Ovary (tissue), 7 donors: ENCODE measurements at regions not wholly inside any gene's neighbourhood (a gene's known extent, or its start where the extent isn't known, plus 50 kb on each side); places are given as distances from the start of the nearest gene placed in this dataset.

ENCODE experiments used
- DNase-seq, 5 donors: peaks; one replicate each; pipeline ENCODE4 v3.0.0-alpha.2; 2019 to 2020
- H3K27ac ChIP-seq, 2 donors: fragments of 200-600 bp; one replicate each; pipeline versions ENCODE4 v1.5.1 to v1.8.0; 2019 to 2022
- H3K27me3 ChIP-seq: fragments of 200-600 bp; one replicate; pipeline ENCODE4 v1.8.0; 2022
- H3K36me3 ChIP-seq: fragments of 200-600 bp; sonication (generic); one replicate; pipeline ENCODE4 v1.5.1; 2019
- H3K4me1 ChIP-seq: one replicate; pipeline ENCODE4 v1.8.1; 2013; ENCODE audit warnings: mild to moderate bottlenecking, moderate library complexity; ENCODE audit not compliant: insufficient read depth
- H3K4me3 ChIP-seq: fragments of 200-600 bp; sonication (generic); one replicate; pipeline ENCODE4 v1.5.1; 2017
- H3K9me3 ChIP-seq, 2 donors: fragments of 200-600 bp in 1 of 2; sonication (generic) in 1 of 2; one replicate each; pipeline versions ENCODE4 v1.5.1 to v1.8.1; 2013 to 2019; ENCODE audit warnings: mild to moderate bottlenecking in 1 of 2, moderate library complexity in 1 of 2
- EP300 ChIP-seq: sonication (generic); formaldehyde crosslinking; IDR thresholded peaks from one replicate; pipeline ENCODE4 v1.6.1; 2017; ENCODE audit warnings: antibody characterized with exemption
- POLR2A ChIP-seq: fragments of 450-650 bp; IDR thresholded peaks from one replicate; pipeline ENCODE4 v1.6.1; 2017; ENCODE audit warnings: antibody characterized with exemption, mild to moderate bottlenecking, moderate library complexity
- WGBS, 3 donors: extraction: QIAGEN DNeasy Blood & Tissue Kit in 1 of 3; methylation state at CpG; one replicate each; pipeline versions ENCODE4 v1.1.5 to v1.1.7; 2013 to 2017; 5-methylcytosine and 5-hydroxymethylcytosine counted together
- intact Hi-C, 4 donors: fragments of 100-400 bp; cut with DNase I; formaldehyde crosslinking; loops; one replicate each; pipeline versions ENCODE4 v1.11.0 to v1.15.1; 2022 to 2023
- TF ChIP-seq, protein P1 (sequence below), 3 donors: fragments of 450-650 bp in 2 of 3; fragments of 200-600 bp in 1 of 3; IDR thresholded peaks; one replicate each; pipeline versions ENCODE4 v1.5.1 to v1.8.0; 2016 to 2022; ENCODE audit warnings: antibody characterized with exemption in 3 of 3, mild to moderate bottlenecking in 1 of 3
- donor health status: DM: no; HTN: no; CAD: no; lungs with moderate emphysema.
- donor health status: DM: no; HTN: no; CAD: no.
- donor health status: Bipolar disorder and iron deficiency.
- donor health status: DM: no; HTN: no; CAD: no.
- donor health status: DM: yes; HTN: yes; CAD: no.

DNA sequence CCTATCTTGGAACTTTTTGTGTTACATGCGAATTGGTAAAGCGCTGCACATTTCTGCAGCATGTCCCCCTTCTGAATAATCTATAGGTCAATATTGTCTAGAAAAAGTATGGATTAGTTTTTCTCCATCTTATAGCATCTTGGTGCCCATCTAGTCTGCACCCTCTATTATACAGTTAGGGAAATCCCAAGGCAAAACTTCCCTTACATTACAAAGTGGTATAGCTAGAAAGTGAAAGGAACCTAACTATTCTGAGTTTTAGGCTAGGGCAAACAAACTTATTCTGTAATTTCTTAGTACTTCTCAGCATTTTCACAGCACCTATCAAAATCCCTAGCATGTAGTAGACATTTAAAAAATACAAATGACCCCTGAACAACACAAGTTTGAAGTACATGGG lies 133.5 kb upstream of the CCDC28A start:
- TF ChIP-seq POLR2A (no peak), EP300 (no peak)
- TF ChIP-seq, protein P1, sequence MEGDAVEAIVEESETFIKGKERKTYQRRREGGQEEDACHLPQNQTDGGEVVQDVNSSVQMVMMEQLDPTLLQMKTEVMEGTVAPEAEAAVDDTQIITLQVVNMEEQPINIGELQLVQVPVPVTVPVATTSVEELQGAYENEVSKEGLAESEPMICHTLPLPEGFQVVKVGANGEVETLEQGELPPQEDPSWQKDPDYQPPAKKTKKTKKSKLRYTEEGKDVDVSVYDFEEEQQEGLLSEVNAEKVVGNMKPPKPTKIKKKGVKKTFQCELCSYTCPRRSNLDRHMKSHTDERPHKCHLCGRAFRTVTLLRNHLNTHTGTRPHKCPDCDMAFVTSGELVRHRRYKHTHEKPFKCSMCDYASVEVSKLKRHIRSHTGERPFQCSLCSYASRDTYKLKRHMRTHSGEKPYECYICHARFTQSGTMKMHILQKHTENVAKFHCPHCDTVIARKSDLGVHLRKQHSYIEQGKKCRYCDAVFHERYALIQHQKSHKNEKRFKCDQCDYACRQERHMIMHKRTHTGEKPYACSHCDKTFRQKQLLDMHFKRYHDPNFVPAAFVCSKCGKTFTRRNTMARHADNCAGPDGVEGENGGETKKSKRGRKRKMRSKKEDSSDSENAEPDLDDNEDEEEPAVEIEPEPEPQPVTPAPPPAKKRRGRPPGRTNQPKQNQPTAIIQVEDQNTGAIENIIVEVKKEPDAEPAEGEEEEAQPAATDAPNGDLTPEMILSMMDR (IDR thresholded peaks at IDR 0.05): no peak
- Histone ChIP-seq H3K27me3 (no peaks in the 10 kb centered on the region), H3K4me1 (no peaks in the 10 kb centered on the region), H3K4me3 (no peak overlapping the region), H3K9me3 (no peaks in the 10 kb centered on the region), H3K27ac (no peak overlapping the region), H3K36me3 (no peaks in the 10 kb centered on the region)
- 96 to 98% (median 97%) methylated on average over 2 of the region's 2 CpGs for WGBS, 3 donors
- intact Hi-C loops: no loop called here
- no peak for DNase-seq

DNA sequence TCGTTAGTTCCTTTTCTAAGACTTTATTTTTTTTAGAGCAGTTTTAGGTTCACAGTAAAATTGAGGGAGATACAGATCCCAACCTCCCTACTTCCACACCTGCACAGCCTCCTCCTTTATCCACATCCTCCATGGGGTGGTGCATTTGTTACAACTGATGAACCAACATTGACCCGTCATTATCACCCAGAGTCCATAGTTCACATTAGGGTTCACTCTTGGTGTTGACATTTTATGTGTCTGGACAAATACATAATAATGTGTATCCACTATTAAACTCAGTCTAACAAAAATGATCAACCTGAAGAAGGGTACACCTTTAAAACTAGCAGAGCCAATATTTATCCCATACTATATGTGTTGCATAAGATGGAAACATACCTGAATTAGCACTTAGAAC lies 130.4 kb upstream of the CCDC28A start:
- no peak overlapping the region for H3K4me3 ChIP-seq
- WGBS, 3 donors: 83 to 91% (median 89%) methylated on average over 2 of the region's 2 CpGs
- intact Hi-C loops: no loop called here
- H3K27me3 ChIP-seq: no peaks in the 10 kb centered on the region
- H3K27ac ChIP-seq: no peak overlapping the region
- no peak for DNase-seq
- H3K9me3 ChIP-seq: no peaks in the 10 kb centered on the region
- H3K4me1 ChIP-seq: no peaks in the 10 kb centered on the region
- no peaks in the 10 kb centered on the region for H3K36me3 ChIP-seq
- TF ChIP-seq, protein P1 (IDR thresholded peaks at IDR 0.05): no peak
- no peak for TF ChIP-seq POLR2A
- no peak for TF ChIP-seq EP300

DNA sequence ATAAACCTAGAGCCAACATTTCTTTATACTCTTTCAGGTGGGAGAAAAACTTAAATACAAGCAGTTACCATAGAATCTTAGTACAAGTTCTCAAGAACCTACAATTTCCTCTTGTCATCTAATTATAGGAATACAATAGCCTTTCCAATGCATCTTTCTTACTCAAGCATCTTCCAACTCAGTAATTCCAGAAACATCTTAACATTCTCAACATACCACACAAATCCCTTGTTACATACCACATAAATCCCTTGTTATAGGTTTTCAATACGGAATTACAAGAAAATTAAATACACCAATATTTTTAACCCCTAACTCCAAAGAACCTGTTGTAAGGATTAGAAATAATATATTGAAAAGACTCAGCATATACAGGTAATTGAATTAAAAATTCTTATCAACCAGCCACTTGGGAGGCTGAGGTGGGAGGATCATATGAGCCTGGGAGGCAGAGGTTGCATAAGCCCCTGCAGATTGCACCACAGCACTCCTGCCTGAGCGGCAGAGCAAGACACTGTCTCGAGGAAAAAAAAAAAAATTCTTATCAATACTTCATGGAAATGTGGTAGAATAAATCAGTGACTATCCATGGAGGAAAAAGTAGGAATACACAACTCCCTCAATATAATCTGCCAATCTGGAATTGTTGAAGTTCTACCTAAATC lies 127.5 kb upstream of the CCDC28A start:
- WGBS, 3 donors: 57 to 67% (median 65%) methylated on average over 3 of the region's 3 CpGs
- DNase-seq: no peak
- TF ChIP-seq POLR2A (no peak), EP300 (no peak)
- TF ChIP-seq, protein P1 (IDR thresholded peaks at IDR 0.05): no peak
- Histone ChIP-seq H3K27ac (no peak overlapping the region), H3K4me1 (no peaks in the 10 kb centered on the region), H3K9me3 (no peaks in the 10 kb centered on the region), H3K4me3 (no peak overlapping the region), H3K36me3 (no peaks in the 10 kb centered on the region), H3K27me3 (no peaks in the 10 kb centered on the region)
- intact Hi-C loops: no loop called here

DNA sequence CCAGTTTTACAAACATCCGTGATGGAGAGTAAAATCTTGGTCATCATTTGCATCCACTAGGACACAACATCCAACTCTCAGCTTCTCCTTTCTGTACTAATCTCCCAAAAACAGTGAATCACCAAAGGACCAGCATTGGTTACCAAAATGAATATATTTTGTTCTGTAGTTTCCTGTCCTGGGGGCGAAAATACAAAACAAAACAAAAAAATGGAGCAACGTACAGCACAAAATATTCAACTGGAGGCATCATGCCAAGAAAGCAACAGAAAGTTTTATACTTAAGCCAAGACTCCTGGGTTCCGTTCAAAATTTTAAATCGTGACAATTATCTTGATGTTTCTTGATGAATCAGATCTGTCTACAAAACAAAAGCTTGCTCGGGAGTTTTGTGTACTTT lies 126.6 kb upstream of the CCDC28A start:
- TF ChIP-seq POLR2A: no peak
- no peak for TF ChIP-seq EP300
- TF ChIP-seq, protein P1 (IDR thresholded peaks at IDR 0.05): no peak
- no peak overlapping the region for H3K27ac ChIP-seq

More for the DNA sequence above, 126.6 kb upstream of the CCDC28A start:
- H3K9me3 ChIP-seq: no peaks in the 10 kb centered on the region
- H3K4me1 ChIP-seq: no peaks in the 10 kb centered on the region
- no peaks in the 10 kb centered on the region for H3K27me3 ChIP-seq
- no peak overlapping the region for H3K4me3 ChIP-seq
- WGBS, 3 donors: 3 to 8% (median 4%) methylated on average over 6 of the region's 6 CpGs
- no peak for DNase-seq
- intact Hi-C loops: no loop called here
- H3K36me3 ChIP-seq: no peaks in the 10 kb centered on the region
